AG10803 (cell line): ENCODE measurements at regions not wholly inside any gene's neighbourhood (a gene's known extent, or its start where the extent isn't known, plus 50 kb on each side); places are given as distances from the start of the nearest gene placed in this dataset.

ENCODE experiments used
- DNase-seq: peaks from one replicate; pipeline ENCODE4 v3.0.0; 2010; ENCODE audit warnings: low read depth
- H3K4me3 ChIP-seq: 2 replicates; pipeline ENCODE4 v1.5.1; 2011; ENCODE audit warnings: mild to moderate bottlenecking, low read length, control low read depth
- CTCF ChIP-seq: conservative IDR thresholded peaks from 2 replicates; pipeline ENCODE4 v1.5.1; 2011; ENCODE audit warnings: mild to moderate bottlenecking, low read length, control low read depth, inconsistent platforms

GRCh38 chr12:75933101-75933500 is 98.5 kb downstream of the PHLDA1 start:
- H3K4me3 ChIP-seq, result no peak overlapping the region
- no peak for TF ChIP-seq CTCF
- DNase-seq, result peak; percentile 84

GRCh38 chr12:75932241-75932640 is 99.3 kb downstream of the PHLDA1 start:
- no peak for DNase-seq
- no peak overlapping the region for H3K4me3 ChIP-seq
- no peak for TF ChIP-seq CTCF

GRCh38 chr12:75923964-75924666 is 107.5 kb downstream of the PHLDA1 start:
- TF ChIP-seq CTCF, result no peak
- no peak overlapping the region for H3K4me3 ChIP-seq
- no peak for DNase-seq

- no peak for TF ChIP-seq CTCF
- no peak for DNase-seq
- no peak overlapping the region for H3K4me3 ChIP-seq
Measured at GRCh38 chr12:75922944-75923642, 108.5 kb downstream of the PHLDA1 start.

- H3K4me3 ChIP-seq, result no peak overlapping the region
- TF ChIP-seq CTCF, result no peak
- DNase-seq, result no peak
Measured at GRCh38 chr12:75921622-75922289, 109.8 kb downstream of the PHLDA1 start.

DNA sequence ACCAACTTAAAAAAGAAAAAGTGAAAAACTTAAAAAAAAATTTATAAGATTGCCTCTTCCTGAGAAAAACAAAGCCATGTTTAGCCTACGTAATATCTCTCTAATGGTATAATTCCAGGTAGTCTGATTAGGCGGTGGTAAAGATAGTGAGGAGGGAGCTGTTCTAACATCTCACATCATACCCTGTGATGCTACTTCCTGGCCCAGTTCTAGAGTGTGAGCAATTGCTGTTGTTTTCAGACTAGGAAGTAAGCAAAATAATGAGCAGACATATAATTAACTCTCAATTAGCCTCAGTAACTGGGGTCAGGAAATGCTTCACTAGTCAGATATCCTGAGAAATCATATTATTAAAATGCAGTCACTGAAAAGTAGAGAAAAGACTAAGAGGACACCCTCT is 113.9 kb downstream of the PHLDA1 start:
- no peak for TF ChIP-seq CTCF
- no peak for DNase-seq
- no peak overlapping the region for H3K4me3 ChIP-seq
